IMR-90 (cell line): ENCODE measurements at regions not wholly inside any gene's neighbourhood (a gene's known extent, or its start where the extent isn't known, plus 50 kb on each side); places are given as distances from the start of the nearest gene placed in this dataset.

Experiments
- ATAC-seq: fragments of 200-7000 bp; cut with Tn5 transposase; 2 replicates; pipeline ENCODE4 v1.9.1; 2020; ENCODE audit warnings: low read depth, mild to moderate bottlenecking, moderate library complexity
- BruUV-seq: library from RNA; stranded (reverse); fragments of 400-500 nt; replicated peaks from 2 replicates; lab custom pipeline; 2021; lab: Mats Ljungman, UMichigan
- CTCF ChIA-PET: fragments of 300-600 bp; formaldehyde crosslinking; extraction: SDS; loops from one replicate; lab custom pipeline; 2021; ENCODE audit warnings: antibody characterized with exemption; lab: Yijun Ruan, JAX
- POLR2A ChIA-PET: fragments of 300-600 bp; sonication (Branson Sonifier 250); formaldehyde crosslinking; loops from one replicate; lab custom pipeline; 2022; ENCODE audit warnings: antibody characterized with exemption; ENCODE audit not compliant: unreplicated experiment; lab: Charles Lee
- DNase-seq: peaks from one replicate; pipeline ENCODE4 v3.0.0; 2013
- H2AFZ ChIP-seq: replicated peaks from 2 replicates; pipeline ENCODE3; 2013; ENCODE audit warnings: low read length, mild to moderate bottlenecking; ENCODE audit not compliant: poor library complexity
- H2AK5ac ChIP-seq: 2 replicates; pipeline ENCODE4 v1.6.1; 2013; ENCODE audit warnings: low read depth, low read length, inconsistent platforms
- H2AK9ac ChIP-seq: replicated peaks from 2 replicates; pipeline ENCODE3; 2013; ENCODE audit warnings: mild to moderate bottlenecking, low read depth, low read length, moderate library complexity; ENCODE audit not compliant: poor library complexity
- H2BK120ac ChIP-seq: 2 replicates; pipeline ENCODE4 v1.6.1; 2013; ENCODE audit warnings: low read depth, low read length, inconsistent platforms
- H2BK15ac ChIP-seq: 3 replicates; pipeline ENCODE4 v1.6.1; 2013; ENCODE audit warnings: low read depth, low read length, inconsistent platforms
- H2BK20ac ChIP-seq: 2 replicates; pipeline ENCODE4 v1.6.1; 2013; ENCODE audit warnings: low read depth, mild to moderate bottlenecking, inconsistent platforms, low read length, moderate library complexity
- H2BK5ac ChIP-seq: 2 replicates; pipeline ENCODE4 v1.6.1; 2013; ENCODE audit warnings: mild to moderate bottlenecking, low read depth, low read length, inconsistent platforms; ENCODE audit not compliant: poor library complexity, severe bottlenecking
- H3K14ac ChIP-seq: replicated peaks from 2 replicates; pipeline ENCODE4 v1.6.1; 2013; ENCODE audit warnings: low read depth, low read length, inconsistent platforms
- H3K18ac ChIP-seq: 2 replicates; pipeline ENCODE4 v1.6.1; 2013; ENCODE audit warnings: low read depth, low read length, control low read depth
- H3K23ac ChIP-seq: 2 replicates; pipeline ENCODE4 v1.6.1; 2013; ENCODE audit warnings: low read depth, low read length, inconsistent platforms
- H3K27ac ChIP-seq: 2 replicates; pipeline ENCODE4 v1.5.1; 2013; ENCODE audit warnings: mild to moderate bottlenecking, control low read depth, low read length; ENCODE audit not compliant: insufficient read depth
- H3K27me3 ChIP-seq: 2 replicates; pipeline ENCODE4 v1.6.1; 2013; ENCODE audit warnings: low read length; ENCODE audit not compliant: control insufficient read depth, insufficient read depth
- H3K36me3 ChIP-seq: 2 replicates; pipeline ENCODE4 v1.6.1; 2013; ENCODE audit warnings: low read length, mixed read lengths; ENCODE audit not compliant: control insufficient read depth, insufficient read depth
- H3K4ac ChIP-seq: 2 replicates; pipeline ENCODE4 v1.6.1; 2013; ENCODE audit warnings: low read depth, low read length, inconsistent platforms
- H3K4me1 ChIP-seq: 2 replicates; pipeline ENCODE4 v1.6.1; 2013; ENCODE audit warnings: low read length, mixed read lengths; ENCODE audit not compliant: control insufficient read depth, insufficient read depth
- H3K4me2 ChIP-seq: 2 replicates; pipeline ENCODE4 v1.6.1; 2013; ENCODE audit warnings: low read depth, mild to moderate bottlenecking, control low read depth, low read length, moderate library complexity
- H3K4me3 ChIP-seq: 2 replicates; pipeline ENCODE4 v1.5.1; 2013; ENCODE audit warnings: low read depth, mild to moderate bottlenecking, control low read depth, low read length, moderate library complexity; ENCODE audit not compliant: insufficient read depth
- H3K56ac ChIP-seq: 2 replicates; pipeline ENCODE4 v1.6.1; 2013; ENCODE audit warnings: low read length, inconsistent platforms; ENCODE audit not compliant: insufficient read depth; ENCODE audit errors: extremely low read depth
- H3K79me1 ChIP-seq, 2 experiments: 2 replicates each; pipeline ENCODE4 v1.6.1; 2013; ENCODE audit warnings: low read length in 2 of 2, inconsistent platforms in 1 of 2, low read depth in 1 of 2
- H3K9ac ChIP-seq: 2 replicates; pipeline ENCODE4 v1.6.1; 2013; ENCODE audit warnings: low read depth, low read length, control low read depth
- H3K9me1 ChIP-seq: 2 replicates; pipeline ENCODE4 v1.6.1; 2013; ENCODE audit warnings: low read length, inconsistent platforms; ENCODE audit not compliant: insufficient read depth
- H3K9me3 ChIP-seq: 2 replicates; pipeline ENCODE4 v1.6.1; 2013; ENCODE audit warnings: low read length; ENCODE audit not compliant: control insufficient read depth, insufficient read depth
- H4K20me1 ChIP-seq: 2 replicates; pipeline ENCODE4 v1.6.1; 2013; ENCODE audit warnings: low read length, inconsistent platforms; ENCODE audit not compliant: insufficient read depth
- H4K5ac ChIP-seq: 2 replicates; pipeline ENCODE4 v1.6.1; 2013; ENCODE audit warnings: mild to moderate bottlenecking, low read depth, low read length, control low read depth
- H4K8ac ChIP-seq, 2 experiments: 2 replicates each; pipeline ENCODE4 v1.6.1; 2013; ENCODE audit warnings: low read depth in 2 of 2, low read length in 2 of 2, control low read depth in 1 of 2, inconsistent platforms in 1 of 2
- H4K91ac ChIP-seq: 2 replicates; pipeline ENCODE4 v1.6.1; 2013; ENCODE audit warnings: low read depth, low read length, inconsistent platforms; ENCODE audit not compliant: insufficient read depth
- BHLHE40 ChIP-seq: fragments of 150-350 bp; IDR thresholded peaks from 2 replicates; pipeline ENCODE4 v1.6.1; 2016; ENCODE audit warnings: mild to moderate bottlenecking, low read depth, low read length
- CEBPB ChIP-seq: IDR thresholded peaks from 2 replicates; pipeline ENCODE4 v1.6.1; 2012; ENCODE audit warnings: low read depth, low read length, improper control_type of control experiment
- CHD1 ChIP-seq: IDR thresholded peaks from 2 replicates; pipeline ENCODE4 v1.6.1; 2012; ENCODE audit warnings: low read depth, low read length, improper control_type of control experiment
- ELK1 ChIP-seq: fragments of 150-350 bp; IDR thresholded peaks from 2 replicates; pipeline ENCODE4 v1.6.1; 2016; ENCODE audit warnings: low read depth, mild to moderate bottlenecking, low read length, moderate library complexity, borderline replicate concordance
- MAFK ChIP-seq: IDR thresholded peaks from 2 replicates; pipeline ENCODE4 v1.6.1; 2012; ENCODE audit warnings: low read depth, low read length, improper control_type of control experiment
- MAZ ChIP-seq: IDR thresholded peaks from 2 replicates; pipeline ENCODE4 v1.6.1; 2012; ENCODE audit warnings: low read depth, mild to moderate bottlenecking, low read length, improper control_type of control experiment, moderate library complexity, borderline replicate concordance
- RFX5 ChIP-seq: IDR thresholded peaks from 2 replicates; pipeline ENCODE4 v1.8.0; 2012; ENCODE audit warnings: low read depth, mild to moderate bottlenecking, low read length, moderate library complexity
- USF2 ChIP-seq: fragments of 150-350 bp; IDR thresholded peaks from 2 replicates; pipeline ENCODE4 v1.6.1; 2017; ENCODE audit warnings: mild to moderate bottlenecking, antibody characterized with exemption, low read length, low read depth
- WGBS, 2 experiments: methylation state at CpG; one replicate each; pipeline versions ENCODE4 v1.1.5 to v1.1.7; 2013; ENCODE audit warnings: missing lambda C conversion rate in 2 of 2; ENCODE audit not compliant: insufficient read length in 1 of 2; ENCODE audit errors: extremely low coverage in 2 of 2; 5-methylcytosine and 5-hydroxymethylcytosine counted together
- dilution Hi-C: fragments of 300-500 bp; cut with HindIII; formaldehyde crosslinking; loops from one replicate; pipeline ENCODE4 v1.14.3; 2018; ENCODE audit warnings: low sequenced_read_pairs; ENCODE audit not compliant: unreplicated experiment
- in situ Hi-C: fragments of 300-500 bp; cut with MboI; formaldehyde crosslinking; loops from 3 replicates; pipeline ENCODE4 v1.14.3; 2019; ENCODE audit warnings: low sequenced_read_pairs, inconsistent platforms, mixed read lengths
- intact Hi-C: fragments of 100-400 bp; cut with micrococcal nuclease; formaldehyde crosslinking; loops from 2 replicates; pipeline ENCODE4 v1.10.0; 2022

- no peak overlapping the region for H2AK9ac ChIP-seq
- H4K8ac ChIP-seq = no peak overlapping the region
- no peak overlapping the region for H3K27ac ChIP-seq
- in situ Hi-C loops (no loop called here), intact Hi-C loops (no loop called here), dilution Hi-C loops (no loop called here)
- no peak overlapping the region for H2BK20ac ChIP-seq
- H3K14ac ChIP-seq = no peak overlapping the region
- WGBS, 2 experiments = no CpG with 5 or more reads among the region's 1 CpG
- no TSS peak for BruUV-seq
- DNase-seq = no peak
- H3K18ac ChIP-seq = no peak overlapping the region
- ATAC-seq = no peak
- H2BK5ac ChIP-seq = no peak overlapping the region
- H4K20me1 ChIP-seq = no peaks in the 10 kb centered on the region
- no peaks in the 10 kb centered on the region for H3K27me3 ChIP-seq
- no peak overlapping the region for H3K9ac ChIP-seq
- no peak overlapping the region for H3K23ac ChIP-seq
- no peaks in the 10 kb centered on the region for H3K9me1 ChIP-seq
- no peak overlapping the region for H3K4ac ChIP-seq
- no peak overlapping the region for H4K5ac ChIP-seq
- POLR2A ChIA-PET = no interaction called here
- no peak overlapping the region for H2BK15ac ChIP-seq
- no peak overlapping the region for H2AFZ ChIP-seq
- H2BK120ac ChIP-seq = no peak overlapping the region
- H3K4me3 ChIP-seq = no peak overlapping the region
- no peaks in the 10 kb centered on the region for H3K79me1 ChIP-seq
- H3K56ac ChIP-seq = no peak overlapping the region
- no peak overlapping the region for H2AK5ac ChIP-seq
- no peak overlapping the region for H3K4me2 ChIP-seq
- no peaks in the 10 kb centered on the region for H3K36me3 ChIP-seq
- H4K91ac ChIP-seq = no peak overlapping the region
- TF ChIP-seq BHLHE40 (no peak), MAFK (no peak), ELK1 (no peak), CHD1 (no peak), CEBPB (no peak), USF2 (no peak), RFX5 (no peak), MAZ (no peak)
- CTCF ChIA-PET = interaction anchor here (0.6 kb wide), 1 partner anchor 17 kb away, joined by 4 read pairs; no protein-coding TSS in a partner anchor
- no peaks in the 10 kb centered on the region for H3K9me3 ChIP-seq
- no peaks in the 10 kb centered on the region for H3K4me1 ChIP-seq
Observed at GRCh38 chr11:22554221-22554620, 71.4 kb downstream of the FANCF start.
